Epithelial cell of esophagus (primary cell): ENCODE measurements at regions not wholly inside any gene's neighbourhood (a gene's known extent, or its start where the extent isn't known, plus 50 kb on each side); places are given as distances from the start of the nearest gene placed in this dataset.

Experiments used
- DNase-seq: peaks from one replicate; pipeline ENCODE4 v3.0.0; 2010; ENCODE audit warnings: low read depth
- H3K4me3 ChIP-seq: 2 replicates; pipeline ENCODE4 v1.5.1; 2011; ENCODE audit warnings: mild to moderate bottlenecking, low read length, control low read depth
- TF ChIP-seq, protein P1 (sequence below): IDR thresholded peaks from 2 replicates; pipeline ENCODE4 v1.5.1; 2011; ENCODE audit warnings: low read depth, mild to moderate bottlenecking, low read length, control low read depth, inconsistent platforms; ENCODE audit not compliant: insufficient read depth; ENCODE audit errors: missing control alignments

DNA sequence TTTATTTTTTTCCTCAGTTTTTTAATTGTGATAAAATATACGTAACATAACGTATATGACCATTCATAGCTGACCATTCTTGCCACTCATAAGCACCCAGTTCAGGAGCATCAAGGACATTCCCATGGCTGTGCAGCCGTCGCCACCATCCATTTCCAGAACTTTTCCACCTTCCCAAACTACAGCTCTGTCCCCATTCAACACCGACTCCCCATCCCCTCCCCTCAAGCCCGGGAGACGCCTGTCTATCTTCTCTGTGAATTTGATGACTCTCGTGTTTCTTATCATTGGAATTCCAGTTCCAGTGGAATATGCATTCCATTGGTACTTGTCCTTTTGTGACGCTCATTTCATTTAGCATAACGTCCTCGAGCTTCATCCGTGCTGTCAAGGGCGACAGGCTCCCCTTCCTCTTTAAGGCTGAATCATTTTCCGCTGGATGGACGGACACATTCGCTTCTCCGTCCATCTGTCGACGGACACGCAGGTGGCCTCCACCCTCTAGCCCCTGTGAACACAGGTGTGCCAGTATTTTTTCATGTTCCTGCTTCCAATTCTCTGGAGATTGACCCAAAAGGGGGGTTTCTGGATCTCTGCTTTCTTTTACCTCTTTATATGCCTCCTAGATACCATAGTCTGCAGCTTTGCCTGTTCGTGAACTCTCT is 88.1 kb downstream of the YTHDF1 start:
- TF ChIP-seq, protein P1, sequence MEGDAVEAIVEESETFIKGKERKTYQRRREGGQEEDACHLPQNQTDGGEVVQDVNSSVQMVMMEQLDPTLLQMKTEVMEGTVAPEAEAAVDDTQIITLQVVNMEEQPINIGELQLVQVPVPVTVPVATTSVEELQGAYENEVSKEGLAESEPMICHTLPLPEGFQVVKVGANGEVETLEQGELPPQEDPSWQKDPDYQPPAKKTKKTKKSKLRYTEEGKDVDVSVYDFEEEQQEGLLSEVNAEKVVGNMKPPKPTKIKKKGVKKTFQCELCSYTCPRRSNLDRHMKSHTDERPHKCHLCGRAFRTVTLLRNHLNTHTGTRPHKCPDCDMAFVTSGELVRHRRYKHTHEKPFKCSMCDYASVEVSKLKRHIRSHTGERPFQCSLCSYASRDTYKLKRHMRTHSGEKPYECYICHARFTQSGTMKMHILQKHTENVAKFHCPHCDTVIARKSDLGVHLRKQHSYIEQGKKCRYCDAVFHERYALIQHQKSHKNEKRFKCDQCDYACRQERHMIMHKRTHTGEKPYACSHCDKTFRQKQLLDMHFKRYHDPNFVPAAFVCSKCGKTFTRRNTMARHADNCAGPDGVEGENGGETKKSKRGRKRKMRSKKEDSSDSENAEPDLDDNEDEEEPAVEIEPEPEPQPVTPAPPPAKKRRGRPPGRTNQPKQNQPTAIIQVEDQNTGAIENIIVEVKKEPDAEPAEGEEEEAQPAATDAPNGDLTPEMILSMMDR = no peak
- no peak overlapping the region for H3K4me3 ChIP-seq
- DNase-seq = no peak

- DNase-seq = no peak
- TF ChIP-seq, protein P1 = no peak
- H3K4me3 ChIP-seq = no peak overlapping the region
These were observed 88.8 kb downstream of the YTHDF1 start for GRCh38 chr20:63126876-63127699.

DNA sequence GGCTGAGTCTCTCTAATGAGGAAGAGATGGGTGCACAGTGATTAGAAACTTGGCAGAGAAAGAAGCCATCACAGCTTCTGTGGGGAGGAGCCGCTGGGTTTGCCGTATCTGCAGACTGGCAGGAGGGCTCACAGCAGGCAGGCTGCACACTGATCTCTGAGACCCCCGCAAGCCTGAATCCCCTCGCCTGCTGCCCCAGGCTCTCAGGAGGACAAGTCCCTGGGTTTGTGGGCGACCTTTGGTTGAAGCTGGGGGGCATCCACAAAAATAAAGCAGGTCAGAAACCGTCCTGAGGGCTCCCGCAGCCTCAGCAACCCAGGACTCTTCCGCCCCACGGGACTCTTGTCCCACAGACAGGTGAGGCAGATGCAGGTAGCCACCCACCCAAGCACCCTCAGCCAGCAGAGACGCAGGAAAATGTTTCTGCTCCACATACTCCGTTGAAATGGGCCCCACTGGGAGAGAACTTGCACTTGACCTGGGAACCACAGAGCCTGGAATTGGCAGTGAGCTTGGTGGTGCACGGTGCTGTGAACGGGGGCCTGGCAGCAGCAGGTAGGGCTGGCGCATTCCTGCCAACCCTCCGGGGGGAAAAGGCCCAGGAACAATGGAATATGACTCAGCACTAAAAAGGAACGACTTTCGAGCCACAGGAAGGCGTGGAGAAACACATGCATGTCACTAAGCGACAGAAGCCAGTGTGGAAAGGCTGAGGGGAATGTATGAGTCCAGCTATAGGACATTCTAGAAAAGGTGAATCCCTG is 89.9 kb downstream of the YTHDF1 start:
- no peak for DNase-seq
- TF ChIP-seq, protein P1 = no peak
- H3K4me3 ChIP-seq = no peak overlapping the region

DNA sequence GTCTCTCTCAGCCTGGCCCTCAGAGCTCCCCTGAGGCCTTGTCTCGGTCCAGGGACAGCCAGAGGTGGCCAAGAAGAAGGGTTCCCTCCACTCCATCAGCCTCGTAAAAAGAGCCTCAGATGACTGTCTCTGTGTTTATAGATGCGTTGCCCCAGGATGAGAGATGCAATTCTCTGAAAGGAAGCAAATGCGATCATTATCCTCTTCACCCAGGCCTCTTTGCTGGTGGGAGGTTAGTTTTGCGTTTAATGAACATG is 90.4 kb downstream of the YTHDF1 start:
- H3K4me3 ChIP-seq = no peak overlapping the region
- DNase-seq = no peak
- TF ChIP-seq, protein P1 = no peak

GRCh38 chr20:63124782-63125580 is 91.0 kb downstream of the YTHDF1 start:
- no peak for DNase-seq

More at GRCh38 chr20:63124782-63125580, 91.0 kb downstream of the YTHDF1 start:
- H3K4me3 ChIP-seq = no peak overlapping the region
- TF ChIP-seq, protein P1 = no peak
